ENCODE measurements at regions not wholly inside any gene's neighbourhood (a gene's known extent, or its start where the extent isn't known, plus 50 kb on each side); places are given as distances from the start of the nearest gene placed in this dataset.

- CTCF ChIA-PET (ENCODE audit: partially characterized antibody), result interaction anchor here (0.6 kb wide), 1 partner anchor 64 kb away, joined by 4 read pairs; no protein-coding TSS in a partner anchor
- Histone ChIP-seq H3K18ac (ENCODE audit: extremely low read depth, low read length) (no peak overlapping the region), H2BK5ac (ENCODE audit: low read depth, low read length) (no peak overlapping the region), H3K27ac (ENCODE audit: low read depth, low read length) (no peak overlapping the region), H3K56ac (replicated peaks; ENCODE audit: insufficient read length, low read depth, low read length) (no peak overlapping the region), H2AK5ac (ENCODE audit: low read depth, low read length) (no peak overlapping the region), H4K91ac (replicated peaks; ENCODE audit: insufficient read length, low read length) (no peak overlapping the region), H3K4me3 (ENCODE audit: extremely low read depth in 1 of 4, insufficient read depth in 2 of 4, low read depth in 3 of 4, low read length in 4 of 4) (no peak overlapping the region), H2BK20ac (ENCODE audit: low read length) (no peak overlapping the region), H2AFZ (ENCODE audit: low read length) (no peak overlapping the region), H3K23ac (ENCODE audit: insufficient read length) (no peak overlapping the region), H3K9me3 (ENCODE audit: insufficient read depth in 2 of 2, low read depth in 1 of 2, low read length in 1 of 2) (no peaks in the 10 kb centered on the region), H3K23me2 (ENCODE audit: low read depth, low read length) (no peaks in the 10 kb centered on the region), H2BK15ac (ENCODE audit: low read length) (no peak overlapping the region), H3K4ac (replicated peaks; ENCODE audit: insufficient read length, low read depth, low read length) (no peak overlapping the region), H3K14ac (ENCODE audit: insufficient read length) (no peak overlapping the region), H4K5ac (ENCODE audit: insufficient read length, low read depth, low read length) (no peak overlapping the region), H4K8ac (ENCODE audit: extremely low read depth, insufficient read depth, low read length) (no peak overlapping the region), H4K20me1 (replicated peaks in 1 of 2; ENCODE audit: control insufficient read depth in 1 of 2, insufficient read depth in 2 of 2, low read length in 2 of 2) (no peaks in the 10 kb centered on the region), H2BK120ac (replicated peaks; ENCODE audit: low read depth, low read length) (no peak overlapping the region), H3K4me2 (ENCODE audit: insufficient read depth in 1 of 2, low read depth in 2 of 2, low read length in 2 of 2) (no peak overlapping the region), H3K4me1 (replicated peaks in 1 of 4; ENCODE audit: control insufficient read depth in 3 of 4, insufficient read depth in 4 of 4, low read length in 3 of 4) (peaks cover 0 to 3% (median 3%) of the 10 kb centered on the region in 4 experiments; a peak in 3 of 7 replicates), H3K36me3 (ENCODE audit: control insufficient read depth in 2 of 4, insufficient read depth in 4 of 4, low read length in 3 of 4) (no peaks in the 10 kb centered on the region), H3K27me3 (replicated peaks in 1 of 4; ENCODE audit: control insufficient read depth in 3 of 4, extremely low read depth in 1 of 4, insufficient read depth in 3 of 4, low read length in 3 of 4) (no peaks in the 10 kb centered on the region; a peak in 1 of 7 replicates), H3K9ac (replicated peaks in 1 of 4; ENCODE audit: extremely low read depth in 1 of 4, low read depth in 3 of 4, low read length in 3 of 4) (no peak overlapping the region), H3K79me2 (ENCODE audit: control insufficient read depth in 1 of 2, insufficient read depth in 2 of 2, low read length in 2 of 2) (no peaks in the 10 kb centered on the region), H2BK12ac (ENCODE audit: low read depth, low read length) (no peak overlapping the region), H3K79me1 (ENCODE audit: low read depth, low read length) (no peaks in the 10 kb centered on the region)
- no peak for DNase-seq (ENCODE audit: low read depth in 1 of 2, low spot score in 2 of 2)
- WGBS, 2 experiments (ENCODE audit: extremely low coverage in 1 of 2, insufficient coverage in 1 of 2, insufficient read length in 1 of 2, insufficient replicate concordance in 2 of 2, low coverage in 1 of 2, low lambda C conversion rate in 2 of 2, missing lambda C conversion rate in 1 of 2), result 91% methylated on average over 9 of the region's 9 CpGs; no CpG with 5 or more reads in 1 of the 2 experiments
- no peak for FAIRE-seq
- POLR2A ChIA-PET (ENCODE audit: partially characterized antibody), result no interaction called here
- no peak for TF ChIP-seq ATF3 (IDR thresholded peaks at IDR 0.05; ENCODE audit: insufficient read depth, low read depth, low read length)
- TF ChIP-seq SIRT6 (IDR thresholded peaks at IDR 0.05; ENCODE audit: low read length), result no peak
- no peak for TF ChIP-seq ATF2 (IDR thresholded peaks at IDR 0.05; ENCODE audit: low read length)
- TF ChIP-seq SRF (IDR thresholded peaks at IDR 0.05; ENCODE audit: low read depth, low read length), result no peak
- TF ChIP-seq E2F6 (IDR thresholded peaks at IDR 0.05), result no peak
- TF ChIP-seq CHD2 (IDR thresholded peaks at IDR 0.05; ENCODE audit: low read length), result no peak
- TF ChIP-seq RAD21 (IDR thresholded peaks at IDR 0.05 in 1 of 2, conservative IDR thresholded peaks at IDR 0.05 in 1 of 2; ENCODE audit: low read depth in 2 of 2, low read length in 2 of 2), result no peak
Measured at GRCh38 chr2:59879700-59880131, 673.7 kb downstream of the BCL11A start.
